HG02981 (cell line): ENCODE measurements at regions not wholly inside any gene's neighbourhood (a gene's known extent, or its start where the extent isn't known, plus 50 kb on each side); places are given as distances from the start of the nearest gene placed in this dataset.

ENCODE experiments used
- ATAC-seq: cut with Tn5 transposase; IDR thresholded peaks from one replicate; pipeline ENCODE4 v1.9.1; 2021; ENCODE audit warnings: mild to moderate bottlenecking, moderate library complexity; ENCODE audit not compliant: unreplicated experiment

- ATAC-seq, result no peak
These were observed 356.7 kb upstream of the GATB start for GRCh38 chr4:152117520-152117919.

- no peak for ATAC-seq
These were observed 356.2 kb upstream of the GATB start for GRCh38 chr4:152117054-152117453.

DNA sequence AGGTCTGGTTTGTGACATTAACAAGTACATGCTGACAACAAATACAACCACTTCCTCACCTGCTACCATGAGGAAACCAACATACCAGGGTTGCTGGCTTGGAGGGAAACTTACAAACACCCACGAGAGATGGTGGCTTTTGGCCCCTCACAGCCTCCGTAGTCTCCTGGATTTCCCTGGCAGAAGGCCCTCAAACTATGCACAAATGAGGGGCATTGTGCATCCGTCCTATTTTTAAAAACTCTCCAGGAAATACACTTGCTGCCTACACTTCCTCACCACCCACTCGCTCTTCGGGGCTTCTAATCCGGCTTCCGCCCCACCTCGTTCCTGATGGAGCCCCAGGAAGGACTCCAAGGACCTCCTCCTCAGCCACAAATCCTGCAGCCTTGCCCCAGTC is 355.0 kb upstream of the GATB start:
- no peak for ATAC-seq

DNA sequence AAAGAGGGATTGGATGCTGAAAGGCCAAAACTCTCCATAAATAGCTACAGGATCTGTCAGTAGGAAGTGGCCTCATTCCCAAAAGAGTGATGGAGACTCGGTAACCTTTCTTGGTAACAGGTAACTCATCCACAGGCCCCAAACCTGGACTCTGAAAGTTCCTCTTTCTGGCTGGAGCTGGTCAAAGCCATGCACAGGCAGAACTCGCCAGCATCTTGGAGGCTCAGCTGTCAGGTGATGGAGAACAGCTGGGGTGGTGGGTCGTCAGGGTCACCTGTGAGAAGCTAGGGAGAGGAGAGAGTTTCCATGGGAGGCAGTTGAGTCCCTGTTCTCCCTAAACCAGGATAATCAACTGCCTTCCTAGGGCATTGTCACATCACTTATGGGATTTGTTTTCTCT is 354.3 kb upstream of the GATB start:
- no peak for ATAC-seq

DNA sequence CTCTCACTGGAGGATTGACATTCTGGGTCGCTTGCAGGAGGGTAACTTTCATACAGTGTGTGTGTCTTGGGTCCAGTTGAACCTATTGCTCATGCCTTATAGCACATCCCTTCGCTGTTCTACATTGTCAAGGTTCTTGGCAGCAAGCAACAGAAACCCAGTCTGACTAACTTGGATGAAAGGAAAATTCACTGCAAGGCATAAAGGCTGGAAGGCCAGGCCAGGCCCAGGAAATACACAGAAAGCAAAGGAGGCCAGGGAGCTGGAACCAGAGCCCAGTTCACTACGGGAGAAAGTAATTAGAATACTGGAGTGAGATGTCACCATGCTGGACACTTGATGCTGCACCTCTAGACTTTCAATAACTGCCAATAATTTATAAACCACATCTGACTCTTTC is 353.8 kb upstream of the GATB start:
- no peak for ATAC-seq

DNA sequence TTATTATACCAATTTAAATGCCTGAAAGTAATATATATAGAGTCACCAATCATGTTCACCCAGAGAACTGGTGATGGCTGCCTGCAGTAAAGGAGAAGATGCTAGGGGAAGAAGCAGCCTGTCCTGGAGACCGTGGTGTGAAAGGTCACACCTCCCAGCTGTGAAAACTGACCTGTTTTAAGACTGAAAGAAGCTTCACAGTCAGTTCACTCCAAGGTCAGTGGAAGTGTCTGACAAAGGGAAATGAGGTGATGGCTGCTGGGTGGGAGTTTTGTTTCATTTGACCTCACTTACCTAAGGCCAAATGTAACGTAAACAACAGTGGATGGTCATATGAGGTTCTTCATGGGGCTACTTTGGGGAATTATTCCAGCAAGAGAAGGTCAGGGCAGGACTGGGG is 352.1 kb upstream of the GATB start:
- peak; percentile 73 for ATAC-seq

- no peak for ATAC-seq
These were observed 351.4 kb upstream of the GATB start for GRCh38 chr4:152112190-152112589.

GRCh38 chr4:152110780-152111179 is 350.0 kb upstream of the GATB start:
- no peak for ATAC-seq

DNA sequence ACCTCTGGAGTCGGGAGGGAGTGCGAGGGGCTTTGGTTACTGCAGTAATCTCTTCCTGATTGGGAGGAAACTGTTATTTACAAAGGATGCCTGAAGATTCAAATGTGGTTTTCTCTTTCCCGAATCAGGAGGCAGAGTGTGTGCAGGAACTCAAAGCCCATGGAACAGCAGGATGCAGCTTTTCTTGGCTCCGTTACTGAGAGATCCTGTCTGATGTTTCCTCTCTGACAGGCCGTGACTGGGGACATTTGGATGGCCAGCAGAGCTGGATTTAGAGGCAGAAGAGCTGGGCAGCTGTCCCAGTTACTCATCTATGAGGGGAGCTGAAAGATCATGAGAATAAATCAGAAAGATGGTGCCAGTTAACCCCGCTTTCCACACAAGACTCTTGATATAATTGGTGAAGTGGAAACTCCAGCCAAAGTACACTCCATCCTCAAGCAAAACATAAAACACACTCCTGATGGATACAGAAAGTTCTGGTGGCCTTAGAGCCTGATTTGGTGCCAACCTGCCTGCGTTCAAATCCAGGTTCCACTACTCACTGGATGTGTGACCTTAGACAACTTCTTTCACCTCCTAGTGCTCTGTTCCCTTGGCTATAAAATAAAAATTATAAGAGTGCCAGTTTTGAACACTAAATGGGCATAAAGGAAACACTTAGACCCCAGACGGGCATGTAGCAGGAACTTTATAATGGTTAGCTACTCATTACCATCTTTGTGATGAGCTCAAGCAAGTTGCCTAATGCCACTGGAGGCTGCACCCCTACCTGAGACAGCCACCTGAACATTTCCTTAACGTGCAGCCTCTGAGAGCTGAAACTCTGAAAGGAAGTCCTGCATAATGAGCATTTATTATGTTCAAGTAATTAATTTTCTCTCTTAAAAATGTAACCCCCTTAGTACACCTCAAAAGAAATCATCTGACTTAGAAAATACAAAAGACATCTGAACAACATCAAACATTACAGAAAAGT is 349.0 kb upstream of the GATB start:
- ATAC-seq, result no peak

GRCh38 chr4:152107736-152108500 is 347.1 kb upstream of the GATB start:
- no peak for ATAC-seq

- ATAC-seq, result no peak
These were observed 346.0 kb upstream of the GATB start for GRCh38 chr4:152106781-152107321.

GRCh38 chr4:152106113-152106763 is 345.4 kb upstream of the GATB start:
- ATAC-seq, result no peak

DNA sequence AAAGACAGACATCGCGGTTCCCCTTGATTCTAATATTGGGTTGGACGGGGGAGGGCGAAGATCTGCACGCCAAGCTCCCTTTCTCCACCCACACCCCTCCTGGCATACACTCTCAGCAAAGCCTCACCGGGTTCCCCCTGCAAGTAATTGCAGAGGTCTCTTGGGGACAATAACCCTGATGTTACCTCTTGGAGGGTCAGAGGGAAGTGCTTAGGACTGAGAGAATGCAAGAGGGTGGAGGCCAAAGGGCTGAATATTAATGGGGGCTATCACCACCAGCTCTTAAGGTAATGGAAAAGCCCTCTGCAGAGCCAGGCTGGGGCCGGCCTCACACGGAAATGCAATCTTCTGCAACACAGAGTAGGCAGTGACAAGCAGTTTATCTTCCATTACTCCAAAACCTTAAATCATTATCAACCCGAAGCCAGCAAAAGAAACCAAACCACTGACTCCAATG is 344.1 kb upstream of the GATB start:
- ATAC-seq, result no peak

GRCh38 chr4:152104356-152104755 is 343.5 kb upstream of the GATB start:
- ATAC-seq, result no peak

GRCh38 chr4:152103181-152103901 is 342.5 kb upstream of the GATB start:
- no peak for ATAC-seq

DNA sequence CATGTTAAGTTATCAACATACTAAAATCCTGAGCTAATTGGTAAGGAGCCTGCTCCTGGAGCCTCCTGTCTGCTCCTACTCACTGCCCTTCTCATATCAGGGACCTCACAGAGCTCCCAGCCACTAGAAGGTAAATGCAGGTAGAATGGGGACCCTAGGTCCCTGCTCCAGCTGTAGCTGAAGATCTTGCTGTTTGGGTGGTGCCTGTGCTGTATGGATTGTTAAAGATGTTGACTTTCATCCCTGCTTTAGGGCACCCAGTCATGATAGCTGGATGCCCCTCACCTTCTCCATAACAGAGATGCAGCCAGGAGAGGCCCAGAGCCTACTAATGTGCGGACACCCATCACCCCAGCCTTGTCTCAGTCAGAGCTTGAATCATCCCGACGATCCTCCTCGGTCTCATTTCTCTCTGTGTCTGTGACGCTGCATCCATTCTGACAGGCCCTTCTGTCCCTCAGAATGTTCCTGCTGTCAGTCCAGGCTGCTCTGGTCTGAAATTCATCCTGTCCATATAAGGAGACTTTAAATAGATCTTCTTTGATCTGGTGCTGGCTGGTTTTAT is 341.7 kb upstream of the GATB start:
- no peak for ATAC-seq

GRCh38 chr4:152101556-152102435 is 341.0 kb upstream of the GATB start:
- no peak for ATAC-seq

- ATAC-seq, result no peak
These were observed 339.8 kb upstream of the GATB start for GRCh38 chr4:152100379-152101201.
